ENCODE measurements at regions not wholly inside any gene's neighbourhood (a gene's known extent, or its start where the extent isn't known, plus 50 kb on each side); places are given as distances from the start of the nearest gene placed in this dataset.

DNA sequence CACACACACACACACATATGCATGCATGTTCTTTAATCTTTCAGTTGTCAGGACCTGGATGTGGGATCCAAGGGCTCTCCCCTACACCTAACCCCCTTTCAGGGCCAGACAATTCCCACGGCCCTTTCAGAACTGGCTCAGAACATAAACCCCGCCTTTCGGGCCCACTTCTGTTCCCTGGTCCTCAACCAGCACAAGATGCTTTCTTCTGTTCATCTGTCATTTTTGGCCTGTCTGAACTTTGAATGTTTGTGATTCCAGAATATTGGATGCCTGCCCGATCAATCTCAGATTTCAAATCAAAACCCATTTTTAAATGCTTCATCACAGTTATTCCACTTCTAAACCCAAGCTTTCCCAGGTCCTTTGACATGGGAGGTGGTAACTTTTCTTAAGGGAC lies 167.3 kb downstream of the USP12 start:
- no peak overlapping the region for H3K27ac ChIP-seq (ENCODE audit: low read depth in 2 of 2, low read length in 1 of 2)

DNA sequence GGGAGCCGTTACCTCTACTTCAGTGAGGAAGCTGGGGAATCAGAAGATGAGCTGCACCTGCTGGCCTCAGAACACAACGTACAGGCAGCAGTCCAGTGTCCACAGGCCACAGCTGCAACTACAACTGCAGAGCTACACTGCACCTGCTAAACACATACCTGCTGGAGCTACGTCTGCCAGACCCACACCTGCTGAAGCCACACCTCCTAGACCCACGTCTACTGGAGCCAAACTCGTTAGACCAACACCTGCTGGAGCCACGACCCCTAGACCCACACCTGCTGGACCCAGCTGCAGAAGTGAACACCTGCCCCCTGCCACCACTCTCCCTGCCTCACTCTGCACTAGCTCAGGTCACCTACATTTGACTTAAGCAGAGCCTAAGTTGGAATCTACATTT lies 169.9 kb downstream of the USP12 start:
- Histone ChIP-seq H3K9me3 (ENCODE audit: control insufficient read depth in 2 of 2, insufficient read depth in 1 of 2, low read depth in 1 of 2, low read length in 1 of 2) (no peaks in the 10 kb centered on the region), H3K4me1 (ENCODE audit: control insufficient read depth in 2 of 2, insufficient read depth in 2 of 2, low read length in 1 of 2) (no peaks in the 10 kb centered on the region), H3K36me3 (ENCODE audit: control insufficient read depth in 2 of 2, insufficient read depth in 2 of 2, low read length in 1 of 2) (no peaks in the 10 kb centered on the region), H3K27me3 (ENCODE audit: control insufficient read depth in 1 of 2, insufficient read depth in 2 of 2, low read length in 2 of 2) (no peaks in the 10 kb centered on the region), H3K27ac (ENCODE audit: low read depth in 2 of 2, low read length in 1 of 2) (no peak overlapping the region), H3K4me3 (ENCODE audit: low read depth in 1 of 2, low read length in 2 of 2) (no peak overlapping the region)
- WGBS, 2 donors: 45 to 70% methylated on average over 6 of the region's 6 CpGs

More for the DNA sequence above, 167.3 kb downstream of the USP12 start:
- 79 to 85% methylated on average over 4 of the region's 4 CpGs for whole genome bisulfite sequencing, 2 donors
- peaks cover 0 to 2% of the 10 kb centered on the region in 2 donors for H3K4me1 ChIP-seq (ENCODE audit: control insufficient read depth in 2 of 2, insufficient read depth in 2 of 2, low read length in 1 of 2)
- H3K4me3 ChIP-seq (ENCODE audit: low read depth in 1 of 2, low read length in 2 of 2): no peak overlapping the region
- no peaks in the 10 kb centered on the region for H3K9me3 ChIP-seq (ENCODE audit: control insufficient read depth in 2 of 2, insufficient read depth in 1 of 2, low read depth in 1 of 2, low read length in 1 of 2)
- H3K36me3 ChIP-seq (ENCODE audit: control insufficient read depth in 2 of 2, insufficient read depth in 2 of 2, low read length in 1 of 2): no peaks in the 10 kb centered on the region
- no peaks in the 10 kb centered on the region for H3K27me3 ChIP-seq (ENCODE audit: control insufficient read depth in 1 of 2, insufficient read depth in 2 of 2, low read length in 2 of 2)

DNA sequence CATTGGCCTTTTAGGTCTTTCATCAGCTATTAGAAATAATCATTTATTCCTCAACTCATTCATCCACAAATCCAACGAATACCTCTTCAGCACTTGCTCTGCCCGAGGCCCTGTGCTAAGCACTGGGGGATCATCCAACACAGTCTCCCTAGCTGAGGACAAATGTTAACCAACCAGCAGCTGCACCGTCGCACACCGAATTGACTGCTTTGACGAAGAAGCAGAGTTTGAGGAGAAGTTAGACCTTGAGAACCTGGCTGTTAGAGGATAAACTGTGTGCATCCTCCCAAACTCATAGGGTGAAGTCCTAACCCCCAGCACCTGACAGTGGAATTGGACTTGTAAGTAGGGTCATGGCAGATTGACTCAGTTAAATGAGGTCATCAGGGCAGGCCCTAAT lies 170.9 kb downstream of the USP12 start:
- H3K4me3 ChIP-seq (ENCODE audit: low read depth in 1 of 2, low read length in 2 of 2): no peak overlapping the region
- no peaks in the 10 kb centered on the region for H3K27me3 ChIP-seq (ENCODE audit: control insufficient read depth in 1 of 2, insufficient read depth in 2 of 2, low read length in 2 of 2)
- H3K4me1 ChIP-seq (ENCODE audit: control insufficient read depth in 2 of 2, insufficient read depth in 2 of 2, low read length in 1 of 2): no peaks in the 10 kb centered on the region
- H3K9me3 ChIP-seq (ENCODE audit: control insufficient read depth in 2 of 2, insufficient read depth in 1 of 2, low read depth in 1 of 2, low read length in 1 of 2): no peaks in the 10 kb centered on the region
- 78 to 81% methylated on average over 6 of the region's 6 CpGs for WGBS, 2 donors
- H3K27ac ChIP-seq (ENCODE audit: low read depth in 2 of 2, low read length in 1 of 2): no peak overlapping the region
- no peaks in the 10 kb centered on the region for H3K36me3 ChIP-seq (ENCODE audit: control insufficient read depth in 2 of 2, insufficient read depth in 2 of 2, low read length in 1 of 2)

DNA sequence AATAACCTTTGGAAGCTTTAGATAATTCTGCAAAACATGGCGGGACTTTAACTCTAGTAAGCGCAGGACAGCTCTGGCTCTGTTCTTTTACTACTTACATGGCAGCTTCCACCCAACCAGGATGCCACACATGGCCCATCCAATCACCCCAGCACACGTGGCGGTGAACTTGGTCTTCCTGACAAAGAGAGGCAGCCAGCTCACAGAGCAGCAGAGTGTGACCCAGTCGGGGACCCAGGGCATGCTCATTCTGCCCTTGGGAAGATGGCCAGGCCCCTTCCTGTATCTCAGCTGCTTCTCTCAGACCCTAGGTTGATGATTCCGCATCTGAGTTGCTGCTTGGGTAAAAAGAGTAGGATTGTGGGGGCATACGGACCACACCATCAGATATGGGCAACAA lies 172.1 kb downstream of the USP12 start:
- 89% methylated on average over 7 of the region's 7 CpGs for WGBS, 2 donors
- no peaks in the 10 kb centered on the region for H3K36me3 ChIP-seq (ENCODE audit: control insufficient read depth in 2 of 2, insufficient read depth in 2 of 2, low read length in 1 of 2)
- H3K4me1 ChIP-seq (ENCODE audit: control insufficient read depth in 2 of 2, insufficient read depth in 2 of 2, low read length in 1 of 2): no peaks in the 10 kb centered on the region
- H3K27me3 ChIP-seq (ENCODE audit: control insufficient read depth in 1 of 2, insufficient read depth in 2 of 2, low read length in 2 of 2): no peaks in the 10 kb centered on the region
- H3K9me3 ChIP-seq (ENCODE audit: control insufficient read depth in 2 of 2, insufficient read depth in 1 of 2, low read depth in 1 of 2, low read length in 1 of 2): no peaks in the 10 kb centered on the region
- no peak overlapping the region for H3K4me3 ChIP-seq (ENCODE audit: low read depth in 1 of 2, low read length in 2 of 2)
- no peak overlapping the region for H3K27ac ChIP-seq (ENCODE audit: low read depth in 2 of 2, low read length in 1 of 2)

DNA sequence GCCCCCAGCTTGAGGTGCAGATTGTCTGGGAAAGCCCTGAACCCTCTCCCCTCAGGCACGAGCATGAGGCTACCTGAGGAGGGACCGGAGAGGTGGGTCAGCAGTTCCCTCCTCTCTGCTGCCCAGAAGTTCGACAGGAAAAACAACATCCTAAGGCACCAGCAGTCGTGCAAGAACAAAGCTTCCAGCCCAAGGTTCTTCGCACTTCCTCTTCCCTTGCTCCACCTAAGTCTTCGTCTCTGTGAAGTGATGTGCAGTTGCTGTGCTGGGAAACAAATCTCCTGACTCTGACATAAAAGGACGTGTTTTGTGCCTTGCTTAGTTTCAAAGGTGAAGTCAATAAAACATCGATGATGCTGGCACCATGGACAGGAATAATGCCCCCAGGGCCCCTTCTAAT lies 173.3 kb downstream of the USP12 start:
- no peak overlapping the region for H3K4me3 ChIP-seq (ENCODE audit: low read depth in 1 of 2, low read length in 2 of 2)
- H3K9me3 ChIP-seq (ENCODE audit: control insufficient read depth in 2 of 2, insufficient read depth in 1 of 2, low read depth in 1 of 2, low read length in 1 of 2): no peaks in the 10 kb centered on the region
- no peaks in the 10 kb centered on the region for H3K27me3 ChIP-seq (ENCODE audit: control insufficient read depth in 1 of 2, insufficient read depth in 2 of 2, low read length in 2 of 2)
- no peak overlapping the region for H3K27ac ChIP-seq (ENCODE audit: low read depth in 2 of 2, low read length in 1 of 2)
- no peaks in the 10 kb centered on the region for H3K4me1 ChIP-seq (ENCODE audit: control insufficient read depth in 2 of 2, insufficient read depth in 2 of 2, low read length in 1 of 2)
- H3K36me3 ChIP-seq (ENCODE audit: control insufficient read depth in 2 of 2, insufficient read depth in 2 of 2, low read length in 1 of 2): no peaks in the 10 kb centered on the region
- 57 to 60% methylated on average over 8 of the region's 8 CpGs for WGBS, 2 donors

DNA sequence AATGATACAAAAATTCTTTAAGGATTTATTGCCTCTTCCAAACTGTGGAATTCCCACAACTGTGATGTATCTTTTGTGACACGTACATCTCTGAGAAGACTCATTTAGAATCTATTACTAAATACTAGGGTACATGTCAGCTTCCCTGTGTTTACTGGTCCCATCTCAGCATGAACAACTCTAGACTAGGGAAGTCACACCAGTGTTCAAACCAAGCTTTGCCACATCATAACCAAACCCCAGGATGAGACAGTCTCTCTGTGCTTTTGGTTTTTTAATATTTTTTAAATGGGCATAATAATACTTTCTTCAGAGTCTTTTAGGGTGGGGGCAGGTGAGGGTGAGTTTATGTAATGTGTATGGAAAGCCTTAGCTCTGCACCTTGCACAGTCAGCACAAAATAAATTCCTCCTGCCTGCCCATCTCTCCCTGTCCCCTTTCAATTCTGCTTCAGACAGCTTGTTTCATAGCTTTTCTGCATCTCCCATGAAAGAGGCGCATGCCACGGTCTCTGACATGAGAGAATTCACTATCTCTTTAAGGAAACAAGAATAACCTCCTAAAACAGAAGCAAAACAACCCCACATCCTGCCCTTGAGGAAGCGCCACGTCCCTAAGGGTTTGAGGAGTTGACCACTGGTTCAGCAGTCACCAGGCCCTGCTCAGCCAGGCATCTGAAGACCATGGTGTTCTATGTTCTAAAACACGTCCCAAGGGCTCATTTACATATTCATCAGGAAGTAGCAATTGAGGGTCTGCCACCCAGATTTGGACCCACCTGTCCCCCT lies 174.5 kb downstream of the USP12 start:
- 66 to 67% methylated on average over 6 of the region's 6 CpGs for WGBS, 2 donors
- Histone ChIP-seq H3K4me1 (ENCODE audit: control insufficient read depth in 2 of 2, insufficient read depth in 2 of 2, low read length in 1 of 2) (peaks cover 0 to 3% of the 10 kb centered on the region in 2 donors), H3K4me3 (ENCODE audit: low read depth in 1 of 2, low read length in 2 of 2) (no peak overlapping the region), H3K9me3 (ENCODE audit: control insufficient read depth in 2 of 2, insufficient read depth in 1 of 2, low read depth in 1 of 2, low read length in 1 of 2) (no peaks in the 10 kb centered on the region), H3K27me3 (ENCODE audit: control insufficient read depth in 1 of 2, insufficient read depth in 2 of 2, low read length in 2 of 2) (no peaks in the 10 kb centered on the region), H3K27ac (ENCODE audit: low read depth in 2 of 2, low read length in 1 of 2) (no peak overlapping the region), H3K36me3 (ENCODE audit: control insufficient read depth in 2 of 2, insufficient read depth in 2 of 2, low read length in 1 of 2) (no peaks in the 10 kb centered on the region)

DNA sequence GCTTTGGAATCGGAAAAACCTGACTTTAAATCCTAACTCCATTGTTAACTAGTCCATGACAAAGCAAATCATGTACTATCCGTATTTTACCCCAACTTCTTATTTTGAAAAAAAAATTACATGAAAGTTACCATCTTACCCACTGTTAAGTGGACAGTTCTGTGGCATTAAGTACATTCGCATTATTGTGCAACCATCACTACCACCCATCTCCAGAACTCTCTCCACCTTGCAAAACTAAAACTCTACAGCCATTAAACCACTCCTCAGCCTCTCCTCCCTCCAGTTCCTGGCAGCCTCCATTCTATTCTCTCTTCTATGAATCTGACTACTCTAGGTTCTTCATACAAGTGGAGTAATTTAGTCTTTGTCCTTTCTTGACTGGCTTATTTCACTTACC lies 176.5 kb downstream of the USP12 start:
- no peak overlapping the region for H3K27ac ChIP-seq (ENCODE audit: low read depth in 2 of 2, low read length in 1 of 2)
- no peaks in the 10 kb centered on the region for H3K27me3 ChIP-seq (ENCODE audit: control insufficient read depth in 1 of 2, insufficient read depth in 2 of 2, low read length in 2 of 2)
- 91% methylated on average over 3 of the region's 3 CpGs for WGBS, 2 donors
- H3K36me3 ChIP-seq (ENCODE audit: control insufficient read depth in 2 of 2, insufficient read depth in 2 of 2, low read length in 1 of 2): no peaks in the 10 kb centered on the region
- H3K4me1 ChIP-seq (ENCODE audit: control insufficient read depth in 2 of 2, insufficient read depth in 2 of 2, low read length in 1 of 2): peaks cover 0 to 3% of the 10 kb centered on the region in 2 donors
- no peaks in the 10 kb centered on the region for H3K9me3 ChIP-seq (ENCODE audit: control insufficient read depth in 2 of 2, insufficient read depth in 1 of 2, low read depth in 1 of 2, low read length in 1 of 2)
- no peak overlapping the region for H3K4me3 ChIP-seq (ENCODE audit: low read depth in 1 of 2, low read length in 2 of 2)

DNA sequence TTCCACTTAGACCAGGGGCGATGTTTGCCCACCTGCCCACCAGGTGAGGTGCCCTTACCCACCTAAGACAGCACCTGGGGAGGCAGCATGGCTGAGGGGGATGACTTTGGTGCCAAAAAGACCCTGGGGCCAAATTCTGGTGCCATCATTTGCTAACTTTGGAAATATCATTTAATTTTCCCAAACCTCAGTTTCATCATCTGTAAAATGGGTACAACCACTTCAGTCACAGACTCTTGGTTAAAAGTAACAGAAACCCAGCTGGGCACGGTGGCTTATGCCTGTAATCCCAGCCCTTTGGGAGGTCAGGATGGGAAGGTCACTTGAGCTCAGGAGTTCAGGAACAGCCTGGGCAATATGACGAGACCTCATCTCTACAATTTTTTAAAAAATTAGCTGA lies 177.8 kb downstream of the USP12 start:
- WGBS, 2 donors: 85 to 89% methylated on average over 3 of the region's 3 CpGs
- H3K4me3 ChIP-seq (ENCODE audit: low read depth in 1 of 2, low read length in 2 of 2): no peak overlapping the region
- no peaks in the 10 kb centered on the region for H3K27me3 ChIP-seq (ENCODE audit: control insufficient read depth in 1 of 2, insufficient read depth in 2 of 2, low read length in 2 of 2)
- peaks cover 0 to 3% of the 10 kb centered on the region in 2 donors for H3K4me1 ChIP-seq (ENCODE audit: control insufficient read depth in 2 of 2, insufficient read depth in 2 of 2, low read length in 1 of 2)
- peak overlapping the region in 1 of 2 donors; percentile 5 for H3K27ac ChIP-seq (ENCODE audit: low read depth in 2 of 2, low read length in 1 of 2)
- no peaks in the 10 kb centered on the region for H3K9me3 ChIP-seq (ENCODE audit: control insufficient read depth in 2 of 2, insufficient read depth in 1 of 2, low read depth in 1 of 2, low read length in 1 of 2)
- no peaks in the 10 kb centered on the region for H3K36me3 ChIP-seq (ENCODE audit: control insufficient read depth in 2 of 2, insufficient read depth in 2 of 2, low read length in 1 of 2)

DNA sequence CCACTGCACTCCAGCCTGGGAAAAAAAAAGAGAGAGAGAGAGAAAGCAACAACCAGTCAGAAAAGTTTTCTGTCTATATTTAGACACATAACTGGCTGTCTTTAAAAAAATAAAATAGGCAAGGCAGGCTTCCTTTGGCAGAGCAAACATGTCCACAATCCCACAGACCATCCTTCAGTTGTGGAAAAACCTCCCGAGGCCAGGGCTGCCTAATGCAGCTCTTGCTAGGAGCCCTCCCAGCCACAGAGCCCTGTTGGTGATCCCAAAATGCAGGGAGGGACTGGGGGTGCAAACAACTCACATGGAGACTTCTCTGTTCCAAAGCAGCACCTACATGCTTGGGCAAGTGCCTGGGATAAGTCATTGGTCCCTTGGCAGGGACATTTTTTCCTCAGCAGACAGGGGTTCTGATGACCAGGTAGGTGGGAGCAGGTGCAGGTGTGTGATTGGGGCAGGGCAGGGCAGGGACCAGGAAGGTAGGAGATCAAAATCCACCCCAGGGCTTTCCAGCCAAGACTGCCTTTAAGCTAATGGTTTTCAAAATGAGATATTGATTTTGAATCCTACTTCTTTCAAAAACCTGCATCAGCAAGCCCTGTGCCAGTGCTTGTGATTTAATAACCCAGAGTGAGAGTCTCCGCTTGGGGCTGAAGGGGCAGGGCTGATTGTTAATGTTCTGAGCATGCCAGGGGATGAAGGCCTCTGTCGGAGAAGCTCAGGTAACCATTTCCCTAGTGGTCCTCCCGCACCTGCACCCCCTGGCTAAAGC lies 178.5 kb downstream of the USP12 start:
- Histone ChIP-seq H3K9me3 (ENCODE audit: control insufficient read depth in 2 of 2, insufficient read depth in 1 of 2, low read depth in 1 of 2, low read length in 1 of 2) (no peaks in the 10 kb centered on the region), H3K27ac (ENCODE audit: low read depth in 2 of 2, low read length in 1 of 2) (peak overlapping the region in 1 of 2 donors; percentile 78), H3K4me1 (ENCODE audit: control insufficient read depth in 2 of 2, insufficient read depth in 2 of 2, low read length in 1 of 2) (peaks cover 0 to 3% of the 10 kb centered on the region in 2 donors), H3K4me3 (ENCODE audit: low read depth in 1 of 2, low read length in 2 of 2) (no peak overlapping the region), H3K27me3 (ENCODE audit: control insufficient read depth in 1 of 2, insufficient read depth in 2 of 2, low read length in 2 of 2) (no peaks in the 10 kb centered on the region), H3K36me3 (ENCODE audit: control insufficient read depth in 2 of 2, insufficient read depth in 2 of 2, low read length in 1 of 2) (no peaks in the 10 kb centered on the region)
- WGBS, 2 donors: 49 to 63% methylated on average over 4 of the region's 4 CpGs

Measured in esophagus (tissue), 2 donors.